Kidney (tissue), 13 donors: ENCODE measurements at regions not wholly inside any gene's neighbourhood (a gene's known extent, or its start where the extent isn't known, plus 50 kb on each side); places are given as distances from the start of the nearest gene placed in this dataset.

Experiments
- DNase-seq, 5 donors: peaks; one replicate each; pipeline ENCODE4 v3.0.0-alpha.2; 2013 to 2020
- FAIRE-seq: peaks from 2 replicates; lab custom pipeline; 2012; peaks lifted over from hg19 to GRCh38; lab: Jason Lieb, UNC
- H3K27ac ChIP-seq, 2 donors: one replicate each; pipeline ENCODE4 v1.7.0; 2013; ENCODE audit warnings: low read depth in 2 of 2, low read length in 2 of 2, inconsistent platforms in 1 of 2
- H3K27me3 ChIP-seq: one replicate; pipeline ENCODE4 v1.7.1; 2013; ENCODE audit warnings: low read length, inconsistent platforms; ENCODE audit not compliant: control insufficient read depth, insufficient read depth
- H3K36me3 ChIP-seq, 3 donors: one replicate each; pipeline versions ENCODE4 v1.7.0 to v1.7.1; 2013; ENCODE audit warnings: low read length in 3 of 3, control low read depth in 1 of 3, inconsistent platforms in 1 of 3; ENCODE audit not compliant: insufficient read depth in 3 of 3, control insufficient read depth in 2 of 3
- H3K4me1 ChIP-seq, 3 donors: one replicate each; pipeline versions ENCODE4 v1.7.0 to v1.7.1; 2013; ENCODE audit warnings: low read length in 3 of 3, inconsistent platforms in 1 of 3, low read depth in 1 of 3; ENCODE audit not compliant: control insufficient read depth in 2 of 3, insufficient read depth in 2 of 3
- H3K4me3 ChIP-seq, 3 donors: one replicate each; pipeline versions ENCODE4 v1.7.0 to v1.8.1; 2013; ENCODE audit warnings: low read length in 3 of 3, control low read depth in 1 of 3, inconsistent platforms in 1 of 3
- H3K9ac ChIP-seq, 3 donors: one replicate each; pipeline versions ENCODE4 v1.7.0 to v1.7.1; 2013; ENCODE audit warnings: low read length in 3 of 3, control low read depth in 1 of 3, inconsistent platforms in 1 of 3
- H3K9me3 ChIP-seq, 3 donors: one replicate each; pipeline versions ENCODE4 v1.7.0 to v1.7.1; 2013; ENCODE audit warnings: low read length in 3 of 3, control low read depth in 1 of 3, inconsistent platforms in 1 of 3; ENCODE audit not compliant: control insufficient read depth in 2 of 3, insufficient read depth in 1 of 3
- intact Hi-C: fragments of 100-400 bp; cut with DNase I; formaldehyde crosslinking; loops from one replicate; pipeline ENCODE4 v1.11.1; 2022
- microRNA-seq: library from miRNA; unstranded; fragments of <30 nt; microRNA quantifications from one replicate; pipeline ENCODE4 v1.2.0, GENCODE V29; 2020
- TF ChIP-seq, protein P1 (sequence below): IDR thresholded peaks from 3 replicates; pipeline ENCODE4 v1.5.1; 2012; ENCODE audit warnings: mild to moderate bottlenecking, moderate library complexity, borderline replicate concordance; ENCODE audit not compliant: insufficient read depth; ENCODE audit errors: extremely low read depth
- donor health status: control.
- donor health status: control.
- donor health status: control.
- donor health status: control.
- donor health status: control.
- donor health status: DM: yes; HTN: yes; CAD: no.
- donor health status: Normal renal cell carcinoma (clear cell type).

DNA sequence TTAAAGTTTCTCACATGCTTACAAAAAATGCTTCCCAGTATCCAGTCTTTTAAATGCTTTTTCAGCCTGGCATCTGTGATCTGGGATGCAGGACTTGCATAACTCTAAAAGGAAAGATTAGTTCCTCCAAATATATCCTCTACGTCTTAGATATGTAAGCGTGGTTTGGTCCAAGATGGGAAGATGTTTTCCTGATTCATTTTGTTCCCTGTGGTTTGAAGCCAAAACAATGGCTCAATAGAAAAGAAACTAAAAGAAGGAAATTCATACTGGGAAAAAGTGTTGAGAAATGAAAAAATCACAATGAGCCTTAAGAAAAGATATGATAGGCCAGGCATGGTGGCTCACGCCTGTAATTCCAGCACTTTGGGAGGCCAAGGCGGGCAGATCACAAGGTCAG is 1002.8 kb downstream of the NAALADL2 start:
- intact Hi-C loops = no loop called here
- no peak for FAIRE-seq
- H3K4me1 ChIP-seq = no peaks in the 10 kb centered on the region

More for the DNA sequence above, 1002.8 kb downstream of the NAALADL2 start:
- no peak overlapping the region for H3K9ac ChIP-seq
- no peaks in the 10 kb centered on the region for H3K27me3 ChIP-seq
- no peaks in the 10 kb centered on the region for H3K36me3 ChIP-seq
- H3K4me3 ChIP-seq = no peak overlapping the region
- no peaks in the 10 kb centered on the region for H3K9me3 ChIP-seq
- TF ChIP-seq, protein P1, sequence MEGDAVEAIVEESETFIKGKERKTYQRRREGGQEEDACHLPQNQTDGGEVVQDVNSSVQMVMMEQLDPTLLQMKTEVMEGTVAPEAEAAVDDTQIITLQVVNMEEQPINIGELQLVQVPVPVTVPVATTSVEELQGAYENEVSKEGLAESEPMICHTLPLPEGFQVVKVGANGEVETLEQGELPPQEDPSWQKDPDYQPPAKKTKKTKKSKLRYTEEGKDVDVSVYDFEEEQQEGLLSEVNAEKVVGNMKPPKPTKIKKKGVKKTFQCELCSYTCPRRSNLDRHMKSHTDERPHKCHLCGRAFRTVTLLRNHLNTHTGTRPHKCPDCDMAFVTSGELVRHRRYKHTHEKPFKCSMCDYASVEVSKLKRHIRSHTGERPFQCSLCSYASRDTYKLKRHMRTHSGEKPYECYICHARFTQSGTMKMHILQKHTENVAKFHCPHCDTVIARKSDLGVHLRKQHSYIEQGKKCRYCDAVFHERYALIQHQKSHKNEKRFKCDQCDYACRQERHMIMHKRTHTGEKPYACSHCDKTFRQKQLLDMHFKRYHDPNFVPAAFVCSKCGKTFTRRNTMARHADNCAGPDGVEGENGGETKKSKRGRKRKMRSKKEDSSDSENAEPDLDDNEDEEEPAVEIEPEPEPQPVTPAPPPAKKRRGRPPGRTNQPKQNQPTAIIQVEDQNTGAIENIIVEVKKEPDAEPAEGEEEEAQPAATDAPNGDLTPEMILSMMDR = no peak
- no peak overlapping the region for H3K27ac ChIP-seq
- DNase-seq = no peak

Small RNAs in the stretch of these regions (microRNA-seq; reads per million reads assigned to microRNA genes)
- gene MIR7977 = 1.0 reads per million
